Spleen (tissue), 11 donors: ENCODE measurements at regions not wholly inside any gene's neighbourhood (a gene's known extent, or its start where the extent isn't known, plus 50 kb on each side); places are given as distances from the start of the nearest gene placed in this dataset.

Experiments used
- DNase-seq: peaks from one replicate; pipeline ENCODE4 v3.0.0-alpha.2; 2020
- H3K27ac ChIP-seq, 8 donors: fragments of 200-600 bp; sonication (generic) in 7 of 8; 1 replicate in 4 of 8; 2 replicates in 4 of 8; pipeline versions ENCODE4 v1.5.0 to v1.8.0; 2016 to 2021; ENCODE audit warnings: inconsistent platforms in 4 of 8, mild to moderate bottlenecking in 4 of 8, moderate library complexity in 1 of 8
- H3K27me3 ChIP-seq, 7 donors: fragments of 200-600 bp; sonication (generic) in 6 of 7; replicated peaks in 1 of 7; 1 replicate in 4 of 7; 2 replicates in 3 of 7; pipeline versions ENCODE4 v1.5.0 to v1.8.0; 2016 to 2021; ENCODE audit warnings: inconsistent platforms in 3 of 7, mild to moderate bottlenecking in 1 of 7
- H3K36me3 ChIP-seq, 6 donors: fragments of 200-600 bp; sonication (generic) in 5 of 6; 1 replicate in 4 of 6; 2 replicates in 2 of 6; pipeline versions ENCODE4 v1.5.0 to v1.8.0; 2016 to 2021; ENCODE audit warnings: inconsistent platforms in 2 of 6
- H3K4me1 ChIP-seq, 6 donors: fragments of 200-600 bp; sonication (generic) in 5 of 6; 1 replicate in 3 of 6; 2 replicates in 3 of 6; pipeline versions ENCODE4 v1.5.0 to v1.8.0; 2016 to 2021; ENCODE audit warnings: inconsistent platforms in 3 of 6
- H3K4me3 ChIP-seq, 8 donors: fragments of 200-600 bp; sonication (generic) in 7 of 8; 1 replicate in 4 of 8; 2 replicates in 4 of 8; pipeline versions ENCODE4 v1.5.0 to v1.8.0; 2016 to 2021; ENCODE audit warnings: inconsistent platforms in 4 of 8, mild to moderate bottlenecking in 4 of 8, moderate library complexity in 2 of 8
- H3K9me3 ChIP-seq, 8 donors: fragments of 200-600 bp; sonication (generic) in 7 of 8; 1 replicate in 4 of 8; 2 replicates in 4 of 8; pipeline versions ENCODE4 v1.5.0 to v1.8.0; 2016 to 2021; ENCODE audit warnings: inconsistent platforms in 4 of 8
- POLR2A ChIP-seq, 3 donors: fragments of 450-650 bp; IDR thresholded peaks; one replicate each; pipeline ENCODE4 v1.5.1; 2017; ENCODE audit warnings: antibody characterized with exemption in 3 of 3, mild to moderate bottlenecking in 1 of 3
- POLR2AphosphoS5 ChIP-seq, 3 donors: sonication (generic); formaldehyde crosslinking; IDR thresholded peaks; one replicate each; pipeline ENCODE4 v1.5.1; 2017; ENCODE audit warnings: antibody characterized with exemption in 3 of 3
- WGBS, 5 donors: extraction: QIAGEN DNeasy Blood & Tissue Kit in 3 of 5; methylation state at CpG; one replicate each; pipeline versions ENCODE4 v1.1.5 to v1.1.7; 2013 to 2018; 5-methylcytosine and 5-hydroxymethylcytosine counted together
- intact Hi-C: fragments of 100-400 bp; cut with DNase I; formaldehyde crosslinking; loops from one replicate; pipeline ENCODE4 v1.15.0; 2023; ENCODE audit warnings: low total_unique reads
- TF ChIP-seq, protein P1 (sequence below), 11 experiments: fragments of 200-600 bp in 7 of 11; fragments of 450-650 bp in 4 of 11; sonication (generic) in 4 of 11; IDR thresholded peaks in 8 of 11; conservative IDR thresholded peaks in 3 of 11; 1 replicate in 7 of 11; 2 replicates in 4 of 11; pipeline versions ENCODE4 v1.4.0 to v1.8.0; 2016 to 2021; ENCODE audit warnings: antibody characterized with exemption in 11 of 11, inconsistent platforms in 4 of 11, mild to moderate bottlenecking in 1 of 11
- donor health status: healthy with polysubstance abuse.
- donor health status: DM: no; HTN: no; CAD: no; lungs with moderate emphysema.
- donor health status: DM: no; HTN: no; CAD: no.
- donor health status: Bipolar disorder and iron deficiency.
- donor health status: healthy.
- donor health status: DM: no; HTN: no; CAD: no.
- donor health status: DM: yes; HTN: yes; CAD: no.

GRCh38 chr15:69515508-69515907 lies 62.9 kb downstream of the RPLP1 start:
- DNase-seq: no peak
- no peaks in the 10 kb centered on the region for H3K36me3 ChIP-seq
- TF ChIP-seq POLR2AphosphoS5 (IDR thresholded peaks at IDR 0.05) (no peak), POLR2A (IDR thresholded peaks at IDR 0.05) (no peak)
- TF ChIP-seq, protein P1, sequence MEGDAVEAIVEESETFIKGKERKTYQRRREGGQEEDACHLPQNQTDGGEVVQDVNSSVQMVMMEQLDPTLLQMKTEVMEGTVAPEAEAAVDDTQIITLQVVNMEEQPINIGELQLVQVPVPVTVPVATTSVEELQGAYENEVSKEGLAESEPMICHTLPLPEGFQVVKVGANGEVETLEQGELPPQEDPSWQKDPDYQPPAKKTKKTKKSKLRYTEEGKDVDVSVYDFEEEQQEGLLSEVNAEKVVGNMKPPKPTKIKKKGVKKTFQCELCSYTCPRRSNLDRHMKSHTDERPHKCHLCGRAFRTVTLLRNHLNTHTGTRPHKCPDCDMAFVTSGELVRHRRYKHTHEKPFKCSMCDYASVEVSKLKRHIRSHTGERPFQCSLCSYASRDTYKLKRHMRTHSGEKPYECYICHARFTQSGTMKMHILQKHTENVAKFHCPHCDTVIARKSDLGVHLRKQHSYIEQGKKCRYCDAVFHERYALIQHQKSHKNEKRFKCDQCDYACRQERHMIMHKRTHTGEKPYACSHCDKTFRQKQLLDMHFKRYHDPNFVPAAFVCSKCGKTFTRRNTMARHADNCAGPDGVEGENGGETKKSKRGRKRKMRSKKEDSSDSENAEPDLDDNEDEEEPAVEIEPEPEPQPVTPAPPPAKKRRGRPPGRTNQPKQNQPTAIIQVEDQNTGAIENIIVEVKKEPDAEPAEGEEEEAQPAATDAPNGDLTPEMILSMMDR (IDR thresholded peaks at IDR 0.05 in 8 of 11, conservative IDR thresholded peaks at IDR 0.05 in 3 of 11): no peak
- H3K27ac ChIP-seq: peak overlapping the region in 2 of 8 donors; percentile 14 to 52
- peaks cover 0 to 38% (median 0%) of the 10 kb centered on the region in 7 donors for H3K27me3 ChIP-seq
- no peaks in the 10 kb centered on the region for H3K9me3 ChIP-seq
- 56 to 76% (median 64%) methylated on average over 4 of the region's 4 CpGs for WGBS, 5 donors
- peaks cover 0 to 5% (median 0%) of the 10 kb centered on the region in 6 donors for H3K4me1 ChIP-seq
- intact Hi-C loops: no loop called here
- H3K4me3 ChIP-seq: no peak overlapping the region

DNA sequence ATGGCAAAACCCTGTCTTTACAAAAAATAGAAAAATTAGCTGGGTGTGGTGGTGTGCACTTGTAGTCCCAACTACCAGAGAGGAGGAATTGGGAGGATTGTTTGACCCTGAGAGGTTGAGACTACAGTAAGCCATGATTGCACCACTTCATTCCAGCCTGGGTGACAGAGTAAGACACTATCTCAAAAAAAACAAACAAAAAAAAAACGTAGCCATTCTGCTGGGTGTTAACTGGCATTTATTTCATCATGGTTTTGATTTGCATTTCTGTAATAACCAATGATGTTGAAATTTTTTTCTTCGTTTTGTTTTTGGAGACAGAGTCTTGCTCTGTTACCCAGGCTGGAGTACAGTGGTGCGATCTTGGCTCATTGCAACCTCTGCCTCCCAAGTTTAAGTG lies 63.3 kb downstream of the RPLP1 start:
- Histone ChIP-seq H3K36me3 (no peaks in the 10 kb centered on the region), H3K4me1 (peaks cover 0 to 5% (median 0%) of the 10 kb centered on the region in 6 donors), H3K27ac (peak overlapping the region in 2 of 8 donors; percentile 14 to 52), H3K4me3 (no peak overlapping the region), H3K27me3 (peaks cover 0 to 40% (median 0%) of the 10 kb centered on the region in 7 donors), H3K9me3 (no peaks in the 10 kb centered on the region)
- WGBS, 5 donors: 58 to 92% (median 64%) methylated on average over 3 of the region's 3 CpGs
- no peak for DNase-seq
- intact Hi-C loops: no loop called here
- TF ChIP-seq POLR2AphosphoS5 (IDR thresholded peaks at IDR 0.05): no peak
- TF ChIP-seq, protein P1 (IDR thresholded peaks at IDR 0.05 in 8 of 11, conservative IDR thresholded peaks at IDR 0.05 in 3 of 11): no peak
- TF ChIP-seq POLR2A (IDR thresholded peaks at IDR 0.05): no peak

DNA sequence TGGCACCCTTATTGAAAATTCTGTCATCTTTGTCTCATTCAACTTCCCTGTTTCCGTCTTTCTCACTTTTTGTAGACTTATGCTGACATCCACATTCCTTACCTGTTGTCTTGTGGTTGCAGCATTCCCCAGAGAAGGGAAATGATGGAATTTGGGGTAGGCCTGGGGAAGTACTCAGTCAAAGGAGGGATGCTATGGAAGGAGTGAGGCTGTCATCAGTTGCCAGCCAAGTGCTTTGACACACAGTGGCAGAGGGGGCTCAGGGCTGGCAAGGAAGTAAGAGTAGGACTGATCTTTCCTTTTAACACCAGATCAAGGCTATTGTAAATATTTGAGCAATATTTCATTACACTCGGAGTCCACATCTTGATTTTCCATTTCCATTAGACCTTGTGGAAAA lies 64.4 kb downstream of the RPLP1 start:
- intact Hi-C loops: no loop called here
- H3K27me3 ChIP-seq: peaks cover 0 to 40% (median 0%) of the 10 kb centered on the region in 7 donors
- peaks cover 0 to 5% (median 0%) of the 10 kb centered on the region in 6 donors for H3K4me1 ChIP-seq
- H3K36me3 ChIP-seq: no peaks in the 10 kb centered on the region
- no peak for DNase-seq
- H3K4me3 ChIP-seq: no peak overlapping the region
- no peak overlapping the region for H3K27ac ChIP-seq
- 68 to 100% (median 84%) methylated on average over 2 of the region's 2 CpGs for WGBS, 5 donors
- no peak for TF ChIP-seq POLR2AphosphoS5 (IDR thresholded peaks at IDR 0.05)
- TF ChIP-seq, protein P1 (IDR thresholded peaks at IDR 0.05 in 8 of 11, conservative IDR thresholded peaks at IDR 0.05 in 3 of 11): no peak
- TF ChIP-seq POLR2A (IDR thresholded peaks at IDR 0.05): no peak
- no peaks in the 10 kb centered on the region for H3K9me3 ChIP-seq

- no peak for DNase-seq
- no peaks in the 10 kb centered on the region for H3K9me3 ChIP-seq
- TF ChIP-seq, protein P1 (IDR thresholded peaks at IDR 0.05 in 8 of 11, conservative IDR thresholded peaks at IDR 0.05 in 3 of 11): no peak
- TF ChIP-seq POLR2AphosphoS5 (IDR thresholded peaks at IDR 0.05): no peak
- TF ChIP-seq POLR2A (IDR thresholded peaks at IDR 0.05): no peak
- no peaks in the 10 kb centered on the region for H3K36me3 ChIP-seq
- peaks cover 0 to 36% (median 0%) of the 10 kb centered on the region in 7 donors for H3K27me3 ChIP-seq
- WGBS, 5 donors: 70 to 90% (median 77%) methylated on average over 2 of the region's 2 CpGs
- H3K4me3 ChIP-seq: no peak overlapping the region
- H3K4me1 ChIP-seq: peaks cover 0 to 5% (median 0%) of the 10 kb centered on the region in 6 donors
- intact Hi-C loops: no loop called here
- no peak overlapping the region for H3K27ac ChIP-seq
Measured at GRCh38 chr15:69518806-69519205, 66.2 kb downstream of the RPLP1 start.
